ENCODE measurements at regions not wholly inside any gene's neighbourhood (a gene's known extent, or its start where the extent isn't known, plus 50 kb on each side); places are given as distances from the start of the nearest gene placed in this dataset.

DNA sequence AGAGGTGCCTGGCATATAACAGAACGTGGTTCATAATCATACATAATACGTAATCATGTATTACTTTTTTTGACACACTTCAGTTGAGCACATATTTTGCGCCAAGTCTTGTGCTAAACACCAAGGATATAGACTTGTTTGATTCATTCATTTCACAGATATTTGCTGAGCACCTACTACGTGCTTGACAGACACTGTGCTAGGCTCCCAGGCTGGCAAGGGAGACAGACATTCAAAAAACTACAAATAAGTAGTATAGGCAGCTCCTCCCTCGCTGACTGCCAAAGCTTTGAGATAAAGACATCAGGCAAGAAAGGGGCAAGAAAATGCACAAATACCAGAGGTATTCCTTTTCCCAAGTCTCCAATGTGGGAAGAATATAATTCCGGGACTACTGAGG is 122.5 kb upstream of the CPEB4 start:
- intact Hi-C loops (cut with DNase I, micrococcal nuclease): no loop called here
- TF ChIP-seq, protein P1, sequence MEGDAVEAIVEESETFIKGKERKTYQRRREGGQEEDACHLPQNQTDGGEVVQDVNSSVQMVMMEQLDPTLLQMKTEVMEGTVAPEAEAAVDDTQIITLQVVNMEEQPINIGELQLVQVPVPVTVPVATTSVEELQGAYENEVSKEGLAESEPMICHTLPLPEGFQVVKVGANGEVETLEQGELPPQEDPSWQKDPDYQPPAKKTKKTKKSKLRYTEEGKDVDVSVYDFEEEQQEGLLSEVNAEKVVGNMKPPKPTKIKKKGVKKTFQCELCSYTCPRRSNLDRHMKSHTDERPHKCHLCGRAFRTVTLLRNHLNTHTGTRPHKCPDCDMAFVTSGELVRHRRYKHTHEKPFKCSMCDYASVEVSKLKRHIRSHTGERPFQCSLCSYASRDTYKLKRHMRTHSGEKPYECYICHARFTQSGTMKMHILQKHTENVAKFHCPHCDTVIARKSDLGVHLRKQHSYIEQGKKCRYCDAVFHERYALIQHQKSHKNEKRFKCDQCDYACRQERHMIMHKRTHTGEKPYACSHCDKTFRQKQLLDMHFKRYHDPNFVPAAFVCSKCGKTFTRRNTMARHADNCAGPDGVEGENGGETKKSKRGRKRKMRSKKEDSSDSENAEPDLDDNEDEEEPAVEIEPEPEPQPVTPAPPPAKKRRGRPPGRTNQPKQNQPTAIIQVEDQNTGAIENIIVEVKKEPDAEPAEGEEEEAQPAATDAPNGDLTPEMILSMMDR (IDR thresholded peaks at IDR 0.05): no peak
- Histone ChIP-seq H3K4me1 (ENCODE audit: low read depth) (peaks cover 14% of the 10 kb centered on the region), H3K4me3 (no peak overlapping the region), H3K9me3 (no peaks in the 10 kb centered on the region), H3K36me3 (ENCODE audit: low read depth) (no peaks in the 10 kb centered on the region)
- ATAC-seq: no peak
- no peak for DNase-seq

DNA sequence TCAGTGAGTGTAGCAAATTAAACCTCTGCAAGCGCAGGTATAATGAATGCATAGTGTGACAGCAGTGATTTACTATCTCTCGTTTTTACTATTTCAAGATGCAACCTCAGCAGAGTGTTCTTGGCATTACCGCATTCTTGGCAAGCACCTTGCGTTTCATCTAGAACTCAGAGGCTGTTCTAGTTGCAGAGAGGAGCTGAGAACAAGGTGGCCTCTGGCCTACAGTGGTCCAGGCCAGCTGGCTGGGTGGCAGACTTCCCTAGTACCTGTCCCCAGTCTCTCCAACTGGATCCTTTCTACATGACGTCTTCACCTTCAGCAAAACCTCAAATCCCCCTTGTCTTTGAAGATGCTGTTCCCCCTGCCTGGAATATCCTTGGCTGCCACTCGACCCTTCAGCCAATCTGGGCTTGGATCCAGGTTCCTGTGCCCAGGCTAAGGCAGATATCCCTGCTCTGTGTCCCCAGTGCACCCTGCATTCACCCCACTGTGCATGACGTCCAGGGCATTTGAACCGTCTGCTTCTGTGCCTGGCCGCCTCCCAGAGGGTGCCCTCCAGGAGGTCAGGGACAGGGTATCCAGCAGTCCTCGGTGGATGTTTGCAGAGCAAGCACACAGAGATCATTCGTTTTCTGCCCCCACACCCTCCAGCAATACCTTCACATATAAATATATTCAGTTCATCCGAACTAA is 120.4 kb upstream of the CPEB4 start:
- no peaks in the 10 kb centered on the region for H3K36me3 ChIP-seq (ENCODE audit: low read depth)
- TF ChIP-seq, protein P1 (IDR thresholded peaks at IDR 0.05): no peak
- ATAC-seq (no peak), DNase-seq (no peak)
- no peak overlapping the region for H3K4me3 ChIP-seq
- H3K9me3 ChIP-seq: no peaks in the 10 kb centered on the region
- intact Hi-C loops (cut with DNase I, micrococcal nuclease): no loop called here
- peaks cover 24% of the 10 kb centered on the region for H3K4me1 ChIP-seq (ENCODE audit: low read depth)

DNA sequence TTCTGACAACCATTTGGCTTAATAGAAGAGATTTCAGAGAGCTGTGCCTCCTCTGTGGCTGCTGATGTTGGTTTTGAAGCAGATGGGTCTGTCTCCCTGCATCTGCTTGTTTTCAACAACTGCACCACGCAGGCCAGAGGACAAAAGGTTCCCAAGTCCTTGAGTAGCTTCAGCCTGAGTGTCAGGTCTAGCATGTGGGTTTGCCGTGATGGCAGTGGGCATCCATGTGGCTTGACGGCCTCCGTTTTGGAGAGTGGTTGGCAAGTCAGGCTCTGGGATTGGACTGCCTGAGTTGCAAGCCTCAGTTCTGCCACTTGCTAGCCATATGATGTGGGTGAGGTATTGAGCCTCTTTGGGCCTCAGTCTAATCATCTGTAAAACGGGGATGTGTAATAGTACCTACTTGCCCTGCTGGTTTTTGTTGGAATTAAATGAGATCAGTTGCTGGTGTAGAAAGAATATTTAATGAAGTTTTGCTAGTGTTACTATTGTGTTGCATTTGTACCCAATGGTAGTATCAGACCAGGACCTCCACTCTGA is 119.8 kb upstream of the CPEB4 start:
- H3K4me1 ChIP-seq (ENCODE audit: low read depth): peaks cover 24% of the 10 kb centered on the region
- intact Hi-C loops (cut with DNase I, micrococcal nuclease): no loop called here
- DNase-seq (no peak), ATAC-seq (no peak)
- H3K9me3 ChIP-seq: no peaks in the 10 kb centered on the region
- TF ChIP-seq, protein P1 (IDR thresholded peaks at IDR 0.05): no peak
- H3K4me3 ChIP-seq: no peak overlapping the region
- H3K36me3 ChIP-seq (ENCODE audit: low read depth): no peaks in the 10 kb centered on the region

DNA sequence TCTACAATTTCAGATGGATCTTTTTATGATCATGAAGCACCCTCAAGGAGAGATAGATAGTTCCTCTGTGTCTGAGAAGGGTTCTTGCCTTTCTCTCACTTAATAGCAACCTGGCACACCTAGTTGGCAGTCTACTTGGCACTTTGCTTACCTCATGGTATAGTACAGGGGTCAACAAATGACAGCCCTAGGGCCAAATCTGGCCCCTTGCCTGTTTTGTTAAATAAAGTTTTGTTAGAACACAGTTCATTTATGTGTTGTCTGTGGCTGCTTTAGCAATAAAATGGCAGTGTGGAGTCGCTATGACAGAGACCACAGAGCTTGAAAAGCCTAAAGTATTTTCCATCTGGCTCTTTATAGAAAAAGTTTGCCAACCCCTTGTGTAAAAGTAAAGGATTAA is 119.3 kb upstream of the CPEB4 start:
- TF ChIP-seq, protein P1 (IDR thresholded peaks at IDR 0.05): no peak
- no peak for DNase-seq
- intact Hi-C loops (cut with DNase I, micrococcal nuclease): no loop called here

DNA sequence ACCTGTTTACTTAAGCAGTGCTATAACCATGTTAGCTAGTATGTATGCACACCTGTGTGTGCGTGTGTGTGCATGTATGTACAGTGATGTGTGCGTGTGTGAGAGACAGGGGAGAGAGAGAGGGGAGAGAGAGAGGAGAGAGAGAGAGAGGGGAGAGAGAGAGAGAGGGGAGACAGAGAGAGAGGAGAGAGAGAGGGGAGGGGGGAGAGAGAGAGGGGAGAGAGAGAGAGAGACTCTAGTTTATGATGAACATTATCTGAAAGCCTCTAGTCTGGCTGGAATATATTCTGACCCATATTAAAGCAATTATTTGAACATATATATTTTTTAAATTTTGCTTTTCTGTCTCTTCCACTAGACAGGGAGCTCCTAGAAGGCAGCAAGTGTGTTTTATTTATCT is 117.5 kb upstream of the CPEB4 start:
- intact Hi-C loops (cut with DNase I, micrococcal nuclease): no loop called here
- H3K9me3 ChIP-seq: no peaks in the 10 kb centered on the region
- H3K4me3 ChIP-seq: no peak overlapping the region
- ATAC-seq (no peak), DNase-seq (no peak)
- H3K4me1 ChIP-seq (ENCODE audit: low read depth): peaks cover 20% of the 10 kb centered on the region
- TF ChIP-seq, protein P1 (IDR thresholded peaks at IDR 0.05): no peak
- no peaks in the 10 kb centered on the region for H3K36me3 ChIP-seq (ENCODE audit: low read depth)

More for the DNA sequence above, 119.3 kb upstream of the CPEB4 start:
- Histone ChIP-seq H3K4me3 (no peak overlapping the region), H3K4me1 (ENCODE audit: low read depth) (peaks cover 24% of the 10 kb centered on the region), H3K9me3 (no peaks in the 10 kb centered on the region), H3K36me3 (ENCODE audit: low read depth) (no peaks in the 10 kb centered on the region)
- ATAC-seq: no peak
